Stimulated activated memory B cell treated with anti-CD40 and anti-IgM and Interleukin-4, amounts not matched to agents 10 μg/mL and 1 μg/mL and 100 μg/mL, for 72 hours (primary cell): ENCODE measurements at regions not wholly inside any gene's neighbourhood (a gene's known extent, or its start where the extent isn't known, plus 50 kb on each side); places are given as distances from the start of the nearest gene placed in this dataset.
"Not testable (repeated sequence)": the region's sequence is repeated elsewhere in the genome, so short reads cannot be mapped to it uniquely, and the experiment has no call there.

Experiments
- ATAC-seq: fragments of 150-1000 bp; cut with Tn5 transposase; 2 replicates; pipeline ENCODE4 v1.10.0; 2021
- H3K27ac Mint-ChIP-seq: one replicate; pipeline ENCODE4 v1.8.0; 2022; ENCODE audit warnings: mild to moderate bottlenecking, mixed read lengths
- H3K27me3 Mint-ChIP-seq: one replicate; pipeline ENCODE4 v1.8.0; 2022; ENCODE audit warnings: mixed read lengths
- H3K36me3 Mint-ChIP-seq: one replicate; pipeline ENCODE4 v1.8.0; 2022; ENCODE audit warnings: mixed read lengths
- H3K4me1 Mint-ChIP-seq: one replicate; pipeline ENCODE4 v1.8.0; 2022; ENCODE audit warnings: mixed read lengths
- H3K4me3 Mint-ChIP-seq: one replicate; pipeline ENCODE4 v1.8.0; 2022; ENCODE audit warnings: mild to moderate bottlenecking, moderate library complexity, mixed read lengths
- H3K9me3 Mint-ChIP-seq: one replicate; pipeline ENCODE4 v1.8.0; 2022; ENCODE audit warnings: mixed read lengths

GRCh38 chr22:47623066-47623762 is 860.8 kb downstream of the TBC1D22A start:
- peaks cover 24% of the 10 kb centered on the region for H3K27me3 Mint-ChIP-seq
- H3K4me3 Mint-ChIP-seq, result no peak overlapping the region
- H3K9me3 Mint-ChIP-seq, result no peaks in the 10 kb centered on the region
- no peaks in the 10 kb centered on the region for H3K36me3 Mint-ChIP-seq
- no peaks in the 10 kb centered on the region for H3K4me1 Mint-ChIP-seq
- no peak overlapping the region for H3K27ac Mint-ChIP-seq
- ATAC-seq, result no peak

DNA sequence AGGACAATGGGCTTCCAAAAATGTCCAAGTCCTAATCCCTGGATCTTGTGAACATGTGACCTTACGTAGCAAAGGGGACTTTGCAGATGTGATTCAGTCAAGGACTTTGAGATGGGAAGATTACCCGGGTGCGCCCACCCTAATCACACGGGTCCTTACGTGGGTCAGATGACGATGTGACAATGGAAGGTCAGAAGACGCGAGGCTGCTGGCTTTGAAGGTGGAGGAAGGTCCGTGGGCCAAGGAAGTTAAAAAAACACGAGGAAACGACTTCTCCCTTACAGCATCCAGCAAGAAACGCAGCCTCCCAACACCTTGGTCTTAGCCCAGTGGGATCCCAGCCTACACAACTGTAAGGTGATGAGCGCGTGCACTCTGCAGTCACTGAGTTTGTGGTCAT is 860.1 kb downstream of the TBC1D22A start:
- Mint-ChIP-seq H3K4me3 (no peak overlapping the region), H3K36me3 (no peaks in the 10 kb centered on the region), H3K27me3 (peaks cover 24% of the 10 kb centered on the region), H3K9me3 (no peaks in the 10 kb centered on the region), H3K27ac (no peak overlapping the region), H3K4me1 (no peaks in the 10 kb centered on the region)
- ATAC-seq, result no peak

GRCh38 chr22:47621253-47621652 is 858.8 kb downstream of the TBC1D22A start:
- H3K9me3 Mint-ChIP-seq, result peaks cover 2% of the 10 kb centered on the region
- no peaks in the 10 kb centered on the region for H3K36me3 Mint-ChIP-seq
- H3K27ac Mint-ChIP-seq, result no peak overlapping the region
- H3K27me3 Mint-ChIP-seq, result peaks cover 24% of the 10 kb centered on the region
- no peaks in the 10 kb centered on the region for H3K4me1 Mint-ChIP-seq
- no peak overlapping the region for H3K4me3 Mint-ChIP-seq
- no peak for ATAC-seq

GRCh38 chr22:47620391-47620790 is 857.9 kb downstream of the TBC1D22A start:
- ATAC-seq, result no peak
- no peak overlapping the region for H3K4me3 Mint-ChIP-seq
- peaks cover 2% of the 10 kb centered on the region for H3K9me3 Mint-ChIP-seq
- peaks cover 24% of the 10 kb centered on the region for H3K27me3 Mint-ChIP-seq
- no peak overlapping the region for H3K27ac Mint-ChIP-seq
- no peaks in the 10 kb centered on the region for H3K36me3 Mint-ChIP-seq
- H3K4me1 Mint-ChIP-seq, result no peaks in the 10 kb centered on the region

GRCh38 chr22:47619631-47620030 is 857.2 kb downstream of the TBC1D22A start:
- Mint-ChIP-seq H3K4me3 (no peak overlapping the region), H3K27me3 (peaks cover 24% of the 10 kb centered on the region), H3K4me1 (no peaks in the 10 kb centered on the region), H3K9me3 (peaks cover 2% of the 10 kb centered on the region), H3K36me3 (no peaks in the 10 kb centered on the region), H3K27ac (no peak overlapping the region)
- ATAC-seq, result no peak

- peak; percentile 48 for ATAC-seq
- Mint-ChIP-seq H3K9me3 (peaks cover 2% of the 10 kb centered on the region), H3K27ac (no peak overlapping the region), H3K36me3 (no peaks in the 10 kb centered on the region), H3K4me3 (no peak overlapping the region), H3K27me3 (peaks cover 24% of the 10 kb centered on the region), H3K4me1 (no peaks in the 10 kb centered on the region)
Observed at GRCh38 chr22:47618180-47619010, 855.9 kb downstream of the TBC1D22A start.

GRCh38 chr22:47617186-47617585 is 854.7 kb downstream of the TBC1D22A start:
- peaks cover 16% of the 10 kb centered on the region for H3K27me3 Mint-ChIP-seq
- no peak for ATAC-seq

DNA sequence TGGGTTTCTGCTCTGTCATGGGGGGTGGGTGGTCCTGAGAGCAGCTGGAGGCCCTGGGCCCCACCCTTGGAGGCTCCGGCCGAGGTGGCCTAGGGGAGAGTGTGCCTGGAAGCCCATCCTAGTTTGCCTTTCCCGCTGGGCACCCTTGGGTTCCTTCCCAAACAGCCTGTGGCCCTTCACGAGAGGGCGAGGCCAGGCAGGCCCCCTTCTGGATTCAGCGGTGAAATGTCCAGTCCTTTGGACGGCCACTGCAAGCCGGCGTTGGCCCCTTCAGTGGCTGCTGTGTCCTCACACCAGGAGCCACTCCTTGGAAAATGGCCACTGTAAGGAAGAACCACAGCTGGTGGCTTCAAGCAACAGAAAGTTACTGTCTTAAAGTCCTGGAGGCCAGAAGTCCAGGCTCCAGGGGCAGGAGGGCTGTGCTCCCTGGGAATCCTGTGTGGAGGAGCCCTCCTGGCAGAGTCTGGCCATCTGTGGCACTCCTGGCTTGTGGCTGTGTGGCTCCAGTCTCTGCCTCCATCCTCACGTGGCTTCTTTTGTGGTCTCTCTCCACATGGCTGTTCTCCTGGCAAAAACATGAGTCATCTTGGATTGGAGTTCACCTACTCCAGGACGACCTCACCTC is 854.1 kb downstream of the TBC1D22A start:
- H3K36me3 Mint-ChIP-seq, result no peaks in the 10 kb centered on the region
- H3K27me3 Mint-ChIP-seq, result peaks cover 12% of the 10 kb centered on the region
- H3K27ac Mint-ChIP-seq, result no peak overlapping the region
- no peaks in the 10 kb centered on the region for H3K4me1 Mint-ChIP-seq
- no peak overlapping the region for H3K4me3 Mint-ChIP-seq
- no peak for ATAC-seq
- peaks cover 2% of the 10 kb centered on the region for H3K9me3 Mint-ChIP-seq

More at GRCh38 chr22:47617186-47617585, 854.7 kb downstream of the TBC1D22A start:
- no peak overlapping the region for H3K4me3 Mint-ChIP-seq
- no peak overlapping the region for H3K27ac Mint-ChIP-seq
- H3K4me1 Mint-ChIP-seq, result no peaks in the 10 kb centered on the region
- H3K9me3 Mint-ChIP-seq, result peaks cover 2% of the 10 kb centered on the region
- H3K36me3 Mint-ChIP-seq, result no peaks in the 10 kb centered on the region

GRCh38 chr22:47615051-47615450 is 852.6 kb downstream of the TBC1D22A start:
- H3K36me3 Mint-ChIP-seq, result no peaks in the 10 kb centered on the region
- H3K4me3 Mint-ChIP-seq, result no peak overlapping the region
- H3K27ac Mint-ChIP-seq, result no peak overlapping the region
- ATAC-seq, result no peak
- H3K27me3 Mint-ChIP-seq, result no peaks in the 10 kb centered on the region
- peaks cover 2% of the 10 kb centered on the region for H3K9me3 Mint-ChIP-seq
- H3K4me1 Mint-ChIP-seq, result no peaks in the 10 kb centered on the region

GRCh38 chr22:47613606-47614350 is 851.3 kb downstream of the TBC1D22A start:
- no peaks in the 10 kb centered on the region for H3K27me3 Mint-ChIP-seq

DNA sequence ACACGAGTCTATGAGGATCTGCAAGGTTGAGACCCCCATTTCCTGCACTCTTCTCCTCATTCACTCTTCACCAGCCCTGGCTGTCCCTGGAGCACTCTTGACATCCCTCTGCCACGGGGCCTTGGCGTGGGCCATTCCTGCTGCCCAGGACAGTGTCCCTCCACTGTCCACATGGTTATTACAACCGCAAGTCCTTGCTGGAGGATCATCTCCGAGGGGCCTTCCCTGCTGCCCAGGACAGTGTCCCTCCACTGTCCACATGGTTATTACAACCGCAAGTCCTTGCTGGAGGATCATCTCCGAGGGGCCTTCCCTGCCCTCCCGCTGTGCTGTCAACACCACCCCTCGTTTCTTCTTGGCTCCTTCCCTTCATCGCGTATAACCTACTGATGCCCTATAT is 850.7 kb downstream of the TBC1D22A start:
- ATAC-seq, H3K27me3 Mint-ChIP-seq, H3K4me3 Mint-ChIP-seq: not testable (repeated sequence)

More at GRCh38 chr22:47613606-47614350, 851.3 kb downstream of the TBC1D22A start:
- no peaks in the 10 kb centered on the region for H3K36me3 Mint-ChIP-seq
- H3K4me1 Mint-ChIP-seq, result no peaks in the 10 kb centered on the region
- ATAC-seq, result no peak
- H3K4me3 Mint-ChIP-seq, result no peak overlapping the region
- peaks cover 6% of the 10 kb centered on the region for H3K9me3 Mint-ChIP-seq
- H3K27ac Mint-ChIP-seq, result no peak overlapping the region

DNA sequence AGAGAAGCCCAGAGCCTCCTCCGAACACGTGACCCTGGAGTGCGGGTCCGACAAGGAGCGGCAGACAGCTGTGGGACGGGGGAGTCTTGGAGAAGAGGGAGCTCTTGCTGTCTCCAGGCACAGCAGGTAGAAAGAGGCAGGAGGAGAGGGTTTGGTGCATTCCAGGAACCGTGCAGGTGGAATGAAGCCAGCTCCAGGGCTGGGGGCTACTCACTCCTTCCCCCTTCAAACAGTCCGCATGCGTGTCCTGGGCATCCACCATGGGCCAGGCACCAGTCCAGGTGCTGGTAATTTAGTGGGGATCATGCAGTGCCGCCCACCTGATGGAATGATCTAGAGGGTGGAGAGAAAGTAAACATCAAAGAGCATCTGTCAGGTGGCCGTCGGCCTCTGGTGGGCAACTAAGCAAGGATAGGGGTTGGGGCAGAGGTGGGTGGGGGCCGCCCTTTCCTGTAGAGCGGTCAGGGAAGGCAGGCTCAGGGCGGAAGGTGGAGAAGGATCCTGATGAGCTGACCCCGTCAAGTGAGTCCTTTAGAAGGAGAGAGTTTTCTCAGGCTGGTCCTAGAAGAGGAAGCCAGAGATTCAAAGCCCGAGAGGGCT is 850.0 kb downstream of the TBC1D22A start:
- no peak for ATAC-seq
- Mint-ChIP-seq H3K9me3 (peaks cover 6% of the 10 kb centered on the region), H3K4me1 (no peaks in the 10 kb centered on the region), H3K27me3 (no peaks in the 10 kb centered on the region), H3K4me3 (no peak overlapping the region), H3K36me3 (no peaks in the 10 kb centered on the region), H3K27ac (no peak overlapping the region)

More for the DNA sequence above, 850.7 kb downstream of the TBC1D22A start:
- H3K27ac Mint-ChIP-seq, H3K4me1 Mint-ChIP-seq, H3K9me3 Mint-ChIP-seq, H3K36me3 Mint-ChIP-seq: not testable (repeated sequence)

GRCh38 chr22:47610764-47611163 is 848.3 kb downstream of the TBC1D22A start:
- Mint-ChIP-seq H3K4me1 (no peaks in the 10 kb centered on the region), H3K9me3 (peaks cover 4% of the 10 kb centered on the region), H3K36me3 (no peaks in the 10 kb centered on the region), H3K4me3 (no peak overlapping the region), H3K27ac (no peak overlapping the region), H3K27me3 (no peaks in the 10 kb centered on the region)
- ATAC-seq, result no peak

DNA sequence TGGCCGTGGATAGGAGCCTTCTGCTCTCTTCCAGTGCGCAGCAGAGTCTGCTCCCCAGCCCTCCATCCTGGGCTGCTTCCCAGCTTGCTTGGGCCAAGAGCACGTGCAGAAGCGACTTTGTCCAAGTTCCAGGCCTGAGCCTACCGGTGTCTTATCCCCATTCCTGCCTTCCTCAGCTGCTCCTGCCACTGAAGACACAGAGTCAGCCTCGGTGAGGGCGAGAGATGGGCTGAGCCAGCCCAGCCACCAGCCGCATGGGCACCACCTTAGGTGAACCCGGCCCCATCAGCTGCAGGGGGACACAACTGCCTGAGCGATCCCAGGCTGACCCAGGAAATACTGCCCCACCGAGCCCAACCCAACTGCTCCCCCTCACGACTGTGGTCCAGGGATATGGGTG is 847.8 kb downstream of the TBC1D22A start:
- no peak for ATAC-seq
- no peak overlapping the region for H3K4me3 Mint-ChIP-seq
- no peaks in the 10 kb centered on the region for H3K36me3 Mint-ChIP-seq
- H3K27ac Mint-ChIP-seq, result no peak overlapping the region
- peaks cover 4% of the 10 kb centered on the region for H3K9me3 Mint-ChIP-seq
- no peaks in the 10 kb centered on the region for H3K4me1 Mint-ChIP-seq
- no peaks in the 10 kb centered on the region for H3K27me3 Mint-ChIP-seq

DNA sequence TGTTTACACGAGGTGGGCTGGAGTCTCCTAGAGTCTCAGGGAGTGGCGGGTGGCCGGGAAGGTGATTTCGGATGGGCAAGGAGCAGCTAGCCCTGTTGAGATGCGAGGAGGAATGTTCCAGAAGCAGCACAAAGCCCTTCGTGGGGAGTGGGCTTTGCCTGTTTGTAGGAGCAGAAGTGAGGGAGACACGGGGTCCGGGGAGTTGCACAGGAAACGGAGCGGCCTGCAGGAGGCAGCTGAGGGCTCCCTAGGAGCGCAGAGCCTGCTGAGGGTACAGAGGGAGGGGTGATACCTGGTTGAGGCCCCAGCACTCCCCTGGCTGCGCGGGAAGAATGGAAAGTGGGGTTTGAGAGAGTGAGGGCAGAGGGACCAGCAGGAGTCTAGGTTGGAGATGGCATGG is 847.2 kb downstream of the TBC1D22A start:
- no peak overlapping the region for H3K27ac Mint-ChIP-seq
- no peaks in the 10 kb centered on the region for H3K36me3 Mint-ChIP-seq
- H3K9me3 Mint-ChIP-seq, result peaks cover 4% of the 10 kb centered on the region
- ATAC-seq, result no peak
- H3K27me3 Mint-ChIP-seq, result no peaks in the 10 kb centered on the region
- H3K4me1 Mint-ChIP-seq, result no peaks in the 10 kb centered on the region
- no peak overlapping the region for H3K4me3 Mint-ChIP-seq
